IPS DF 6.9 (cell line): ENCODE measurements at regions not wholly inside any gene's neighbourhood (a gene's known extent, or its start where the extent isn't known, plus 50 kb on each side); places are given as distances from the start of the nearest gene placed in this dataset.
"Not testable (repeated sequence)": the region's sequence is repeated elsewhere in the genome, so short reads cannot be mapped to it uniquely, and the experiment has no call there.

Experiments used
- DNase-seq: peaks from one replicate; pipeline ENCODE4 v3.0.0-alpha.2; 2013; ENCODE audit warnings: low read depth, low spot score
- H3K27ac ChIP-seq: one replicate; pipeline ENCODE4 v1.5.1; 2013; ENCODE audit warnings: low read length, control low read depth
- H3K27me3 ChIP-seq: 2 replicates; pipeline ENCODE4 v1.6.1; 2013; ENCODE audit warnings: mild to moderate bottlenecking, low read length; ENCODE audit not compliant: control insufficient read depth, insufficient read depth
- H3K36me3 ChIP-seq: 2 replicates; pipeline ENCODE4 v1.6.1; 2013; ENCODE audit warnings: low read length; ENCODE audit not compliant: control insufficient read depth, insufficient read depth
- H3K4me1 ChIP-seq: 2 replicates; pipeline ENCODE4 v1.6.1; 2013; ENCODE audit warnings: low read length; ENCODE audit not compliant: control insufficient read depth, insufficient read depth
- H3K4me3 ChIP-seq: 2 replicates; pipeline ENCODE4 v1.5.1; 2013; ENCODE audit warnings: mild to moderate bottlenecking, low read length
- H3K9me3 ChIP-seq: 2 replicates; pipeline ENCODE4 v1.6.1; 2013; ENCODE audit warnings: low read length, inconsistent platforms; ENCODE audit not compliant: control insufficient read depth, insufficient read depth
- WGBS: extraction: QIAGEN DNeasy Blood & Tissue Kit; methylation state at CpG from one replicate; pipeline ENCODE4 v1.1.7; 2013; ENCODE audit warnings: mixed read lengths, missing lambda C conversion rate; ENCODE audit not compliant: insufficient read length, insufficient coverage; 5-methylcytosine and 5-hydroxymethylcytosine counted together

DNA sequence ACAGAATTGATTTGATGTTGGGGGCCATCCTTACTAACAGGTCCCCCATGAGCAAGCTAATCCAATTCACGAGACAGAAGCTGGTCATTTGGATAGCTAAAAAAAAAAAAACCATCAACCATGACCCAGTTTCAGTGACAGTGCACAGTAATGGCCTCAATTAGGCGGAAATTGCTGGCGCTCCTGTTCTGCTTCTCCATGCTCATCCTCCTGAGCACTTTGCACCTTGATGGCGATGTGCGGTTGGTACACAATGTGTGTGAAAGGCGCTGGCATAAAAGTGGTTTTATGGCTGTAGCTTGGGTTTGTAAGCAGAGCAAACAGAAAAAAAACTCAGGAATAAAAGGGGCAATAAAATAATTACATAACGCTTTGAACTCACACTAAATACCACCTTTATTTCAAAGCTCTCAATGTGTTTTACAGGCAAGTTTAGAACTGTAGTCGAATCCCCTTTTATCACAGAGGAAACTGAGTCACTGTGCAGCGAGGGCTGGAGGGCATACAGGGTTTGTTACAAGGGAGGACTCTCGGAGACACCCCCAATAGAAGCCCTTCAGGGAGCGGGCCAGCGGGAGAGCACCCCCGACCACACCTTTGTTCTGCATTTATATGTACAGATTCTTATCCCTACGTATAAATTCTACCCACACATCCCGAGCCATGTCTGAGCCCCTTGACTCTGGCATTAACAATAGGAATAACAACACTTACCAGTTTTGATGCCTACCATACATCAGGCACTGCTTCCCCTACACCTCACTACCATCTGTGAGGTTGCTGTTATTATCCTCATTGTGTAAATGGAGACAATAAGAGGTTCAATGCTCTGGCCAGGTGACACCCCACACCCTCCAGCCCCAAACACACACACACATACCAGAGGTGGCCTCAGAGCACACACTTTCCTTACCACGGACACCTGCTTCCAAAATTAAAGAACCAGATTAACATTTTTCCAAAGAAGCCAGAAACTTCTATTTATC is 213.5 kb upstream of the IRF2BP2 start:
- H3K27ac ChIP-seq = no peak overlapping the region
- DNase-seq = no peak
- no peaks in the 10 kb centered on the region for H3K36me3 ChIP-seq
- WGBS = no CpG with 5 or more reads among the region's 16 CpGs
- no peak overlapping the region for H3K4me3 ChIP-seq
- no peaks in the 10 kb centered on the region for H3K27me3 ChIP-seq
- no peaks in the 10 kb centered on the region for H3K4me1 ChIP-seq
- H3K9me3 ChIP-seq = no peaks in the 10 kb centered on the region

DNA sequence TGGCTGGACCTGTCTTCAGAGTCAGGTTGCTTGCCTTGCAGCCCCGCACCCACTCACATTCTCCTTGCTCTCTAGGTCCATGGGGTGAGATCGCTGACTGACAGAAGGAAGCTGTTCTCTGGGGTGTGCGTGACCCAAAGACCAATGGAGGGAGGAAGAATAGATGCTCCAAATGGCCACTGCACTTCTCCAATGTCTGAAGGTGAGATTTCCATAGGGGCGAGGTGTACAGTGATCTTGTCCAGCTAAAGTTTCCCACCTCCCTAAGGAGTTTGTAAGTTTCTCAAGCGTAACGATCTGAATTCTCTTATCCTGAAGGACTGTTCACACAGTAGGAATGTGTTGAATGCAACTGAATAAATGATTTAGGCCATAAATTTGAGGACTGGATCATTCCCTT is 211.9 kb upstream of the IRF2BP2 start:
- no peaks in the 10 kb centered on the region for H3K4me1 ChIP-seq
- no peak overlapping the region for H3K4me3 ChIP-seq
- no peaks in the 10 kb centered on the region for H3K36me3 ChIP-seq
- H3K9me3 ChIP-seq = no peaks in the 10 kb centered on the region
- no CpG with 5 or more reads among the region's 6 CpGs for WGBS
- H3K27ac ChIP-seq = no peak overlapping the region
- H3K27me3 ChIP-seq = no peaks in the 10 kb centered on the region
- no peak for DNase-seq

DNA sequence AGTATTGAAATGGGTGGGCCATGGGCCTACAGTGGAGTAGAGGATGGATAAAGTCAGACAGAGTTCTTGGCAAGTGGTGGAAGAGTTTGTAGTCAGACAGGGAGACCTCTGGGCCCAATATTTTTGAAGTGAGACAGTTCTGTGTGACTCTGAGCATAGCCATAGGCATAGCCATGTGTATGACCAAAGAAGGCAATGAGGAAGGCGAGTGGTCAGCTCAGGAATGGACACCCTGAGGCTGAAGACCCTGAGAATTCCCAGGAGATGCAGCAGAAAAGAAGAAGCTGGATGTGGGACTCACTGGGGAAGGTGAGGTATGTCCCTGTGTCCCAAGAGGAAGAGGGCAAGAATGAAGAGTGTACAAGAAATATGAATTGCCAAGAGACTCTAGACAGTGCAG is 210.6 kb upstream of the IRF2BP2 start:
- H3K9me3 ChIP-seq = no peaks in the 10 kb centered on the region
- no peaks in the 10 kb centered on the region for H3K27me3 ChIP-seq
- no peak for DNase-seq
- H3K4me3 ChIP-seq = no peak overlapping the region
- no peaks in the 10 kb centered on the region for H3K4me1 ChIP-seq
- H3K36me3 ChIP-seq = no peaks in the 10 kb centered on the region
- no peak overlapping the region for H3K27ac ChIP-seq
- no CpG with 5 or more reads among the region's 1 CpG for WGBS

DNA sequence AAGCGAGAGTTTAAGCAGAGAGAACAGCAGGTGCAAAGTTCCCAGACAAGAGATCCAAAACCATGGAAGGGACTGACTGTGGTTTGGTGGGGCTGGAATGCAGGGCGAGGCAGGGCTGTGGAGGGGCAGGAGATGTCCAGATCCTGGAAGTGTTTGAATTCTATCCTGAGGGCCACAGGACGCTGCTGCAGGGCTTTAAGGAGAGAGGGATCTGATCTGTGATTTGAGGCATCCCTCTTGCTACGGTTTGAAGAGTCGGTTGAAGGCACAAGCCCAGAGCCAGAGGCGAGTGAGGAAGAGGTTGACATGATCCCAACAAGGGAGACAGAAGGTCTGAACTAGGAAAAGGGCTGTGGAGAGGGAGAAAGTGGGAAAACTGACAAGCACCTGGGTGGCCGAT is 209.9 kb upstream of the IRF2BP2 start:
- not testable (repeated sequence) for H3K27ac ChIP-seq, DNase-seq, H3K36me3 ChIP-seq, H3K9me3 ChIP-seq, H3K4me1 ChIP-seq, H3K27me3 ChIP-seq, H3K4me3 ChIP-seq
- WGBS = no CpG with 5 or more reads among the region's 7 CpGs

DNA sequence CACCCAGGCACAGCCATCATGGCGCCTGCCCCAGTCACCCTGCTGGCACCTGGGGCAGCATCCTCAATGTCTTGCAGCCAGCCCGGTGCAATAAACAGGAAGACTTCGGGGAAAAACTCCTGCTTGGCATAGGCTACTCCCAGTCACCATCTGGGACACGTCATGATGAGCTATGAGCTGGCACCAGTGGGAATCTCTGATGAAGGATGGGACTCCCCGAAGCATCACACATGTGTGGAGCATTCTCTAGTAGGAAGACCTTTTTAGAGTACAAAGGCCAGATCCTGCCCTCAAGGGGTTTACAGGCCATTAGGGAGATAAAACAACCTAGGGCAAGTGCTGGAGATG is 208.0 kb upstream of the IRF2BP2 start:
- not testable (repeated sequence) for H3K27me3 ChIP-seq, H3K27ac ChIP-seq
- WGBS = no CpG with 5 or more reads among the region's 5 CpGs

DNA sequence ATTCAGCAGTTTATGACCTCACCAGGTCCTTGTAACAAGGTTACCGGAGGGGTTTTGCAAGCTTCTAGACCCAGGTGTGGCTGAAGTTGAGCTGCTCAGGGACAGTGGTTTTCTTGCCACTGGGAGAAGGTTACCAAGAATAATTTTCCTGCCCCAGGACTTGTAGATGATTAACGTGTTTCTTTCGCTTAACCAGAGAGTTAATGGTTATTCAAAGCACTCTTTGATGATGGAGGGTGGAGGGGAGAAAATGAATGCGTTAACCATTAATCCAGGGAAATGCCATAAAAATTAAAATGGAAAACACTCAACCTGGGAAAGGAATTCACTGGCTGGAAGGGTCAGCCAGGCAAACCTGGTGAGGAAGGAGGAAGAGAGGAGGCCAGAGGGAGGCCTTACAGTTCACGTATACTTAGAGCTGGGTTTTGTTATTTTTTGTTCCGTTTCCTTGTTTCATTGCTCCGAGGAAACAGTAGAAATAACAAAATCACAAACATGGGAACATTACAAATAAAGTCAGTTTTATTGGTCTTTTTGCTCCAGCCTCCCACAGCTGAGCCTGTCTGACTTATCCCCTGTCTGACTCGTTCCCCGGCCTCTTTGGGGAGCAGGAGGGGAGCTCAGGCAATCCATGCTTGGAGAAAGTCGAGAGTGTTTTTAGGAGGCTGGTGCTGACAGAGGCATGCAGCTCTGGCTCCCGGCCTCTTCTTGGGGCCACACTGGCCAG is 207.5 kb upstream of the IRF2BP2 start:
- DNase-seq, H3K4me1 ChIP-seq, H3K27ac ChIP-seq, H3K36me3 ChIP-seq, H3K9me3 ChIP-seq, H3K4me3 ChIP-seq, H3K27me3 ChIP-seq: not testable (repeated sequence)
- WGBS = no CpG with 5 or more reads among the region's 11 CpGs

More for the DNA sequence above, 208.0 kb upstream of the IRF2BP2 start:
- not testable (repeated sequence) for H3K4me3 ChIP-seq, DNase-seq, H3K9me3 ChIP-seq, H3K4me1 ChIP-seq, H3K36me3 ChIP-seq

DNA sequence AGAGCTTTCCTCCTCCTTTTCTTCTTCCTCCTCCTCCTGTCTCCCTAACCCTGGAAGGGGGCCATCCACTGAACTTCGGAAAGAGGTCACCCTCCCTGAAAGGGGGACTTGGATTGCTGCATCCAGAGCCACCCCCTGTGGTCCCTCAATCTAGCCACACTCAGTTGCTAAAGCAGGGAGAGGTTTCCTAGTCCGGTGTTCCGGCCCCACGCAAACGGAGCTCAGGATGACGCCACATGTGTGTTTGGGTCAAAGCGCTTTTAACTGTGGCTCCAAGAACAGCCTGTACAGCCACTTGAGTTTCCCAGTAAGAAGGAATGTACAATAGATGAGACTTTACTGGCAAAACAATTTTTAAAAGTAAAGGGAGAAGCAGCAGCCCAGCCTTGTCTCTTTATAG is 206.9 kb upstream of the IRF2BP2 start:
- H3K36me3 ChIP-seq, DNase-seq, H3K27ac ChIP-seq, H3K4me1 ChIP-seq, H3K9me3 ChIP-seq, H3K4me3 ChIP-seq, H3K27me3 ChIP-seq: not testable (repeated sequence)
- WGBS = no CpG with 5 or more reads among the region's 7 CpGs

DNA sequence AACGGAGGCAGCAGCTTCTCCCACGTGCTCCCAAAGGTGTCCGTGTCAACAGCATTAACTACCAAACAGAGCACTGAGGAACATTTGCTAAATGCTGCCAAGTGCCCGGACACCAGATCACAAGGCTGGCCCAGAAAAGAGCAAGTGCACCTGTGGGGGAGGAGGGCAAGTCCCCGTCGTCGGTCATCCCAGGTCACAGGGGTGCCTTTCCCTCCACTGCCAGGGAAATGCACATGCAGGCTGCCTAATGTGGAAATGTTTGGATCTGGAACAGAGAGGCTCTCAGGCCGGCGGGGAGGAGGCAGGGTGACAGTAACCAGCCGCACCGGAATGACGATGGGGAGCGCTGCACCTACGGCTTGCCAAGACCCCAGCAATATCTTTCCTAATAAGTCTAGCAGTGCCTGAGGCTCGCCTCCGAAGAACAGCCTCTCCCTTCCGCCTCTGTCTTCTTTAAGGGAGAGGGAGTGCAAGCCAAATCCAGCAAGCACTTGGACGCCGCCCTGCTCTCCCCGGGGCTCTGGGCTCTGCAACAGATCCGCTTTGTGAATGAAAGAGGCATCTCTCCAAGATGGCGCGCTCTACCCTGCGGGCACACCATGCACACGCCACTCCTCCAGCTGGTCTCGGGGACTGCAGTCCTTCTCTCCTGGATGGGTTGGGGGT is 206.3 kb upstream of the IRF2BP2 start:
- not testable (repeated sequence) for DNase-seq, H3K36me3 ChIP-seq, H3K4me3 ChIP-seq, H3K27ac ChIP-seq, H3K9me3 ChIP-seq, H3K4me1 ChIP-seq, H3K27me3 ChIP-seq
- no CpG with 5 or more reads among the region's 26 CpGs for WGBS

DNA sequence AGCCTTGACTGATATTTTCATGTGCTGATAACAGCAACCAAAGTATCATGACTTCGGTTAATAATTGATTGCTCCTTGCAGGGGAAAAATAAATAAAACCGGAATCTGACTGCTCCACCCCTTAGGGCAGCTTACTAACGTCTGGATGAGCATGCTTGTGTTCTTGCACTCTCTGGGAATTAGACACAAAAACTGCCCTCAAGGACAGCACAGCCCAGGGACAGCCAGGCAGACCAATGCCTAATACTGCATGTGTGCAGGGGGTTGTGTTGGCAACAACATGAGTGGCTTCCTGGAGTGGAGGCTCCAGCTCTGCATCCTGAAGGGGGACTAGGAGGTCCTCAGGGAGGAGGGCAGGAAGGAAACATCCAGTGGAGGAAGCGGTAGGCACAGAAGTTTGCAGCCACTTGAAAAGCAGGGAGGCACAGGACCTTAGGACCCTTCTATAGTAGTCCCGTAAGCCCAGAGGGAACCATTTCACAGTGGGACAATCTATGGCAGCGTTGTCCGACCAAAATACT is 205.4 kb upstream of the IRF2BP2 start:
- not testable (repeated sequence) for H3K27ac ChIP-seq, H3K4me3 ChIP-seq

DNA sequence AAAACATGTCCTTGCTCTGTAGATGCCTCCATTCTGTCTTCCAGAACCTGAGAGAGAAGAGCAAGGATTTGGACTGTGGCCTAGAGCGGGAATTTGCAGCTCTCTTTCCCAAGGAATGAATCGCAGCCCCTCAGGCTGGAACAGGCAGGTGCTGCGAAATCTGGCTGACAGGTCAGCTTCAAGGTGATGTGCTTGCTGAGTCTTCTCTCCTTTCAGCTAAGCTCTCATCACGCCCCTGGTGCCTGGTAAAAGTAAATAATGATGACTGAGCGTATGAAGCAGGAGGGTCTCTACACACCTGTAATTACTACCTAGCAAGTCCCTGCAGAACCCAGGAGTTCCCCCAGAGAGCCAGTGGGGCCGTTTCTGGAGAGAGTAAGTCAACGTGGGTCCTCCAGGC is 204.3 kb upstream of the IRF2BP2 start:
- H3K4me3 ChIP-seq, H3K36me3 ChIP-seq, DNase-seq, H3K27me3 ChIP-seq, H3K4me1 ChIP-seq, H3K9me3 ChIP-seq, H3K27ac ChIP-seq: not testable (repeated sequence)
- no CpG with 5 or more reads among the region's 7 CpGs for WGBS

More for the DNA sequence above, 205.4 kb upstream of the IRF2BP2 start:
- not testable (repeated sequence) for DNase-seq, H3K4me1 ChIP-seq, H3K36me3 ChIP-seq, H3K9me3 ChIP-seq, H3K27me3 ChIP-seq
- no CpG with 5 or more reads among the region's 7 CpGs for WGBS
